ENCODE measurements at regions not wholly inside any gene's neighbourhood (a gene's known extent, or its start where the extent isn't known, plus 50 kb on each side); places are given as distances from the start of the nearest gene placed in this dataset.

DNA sequence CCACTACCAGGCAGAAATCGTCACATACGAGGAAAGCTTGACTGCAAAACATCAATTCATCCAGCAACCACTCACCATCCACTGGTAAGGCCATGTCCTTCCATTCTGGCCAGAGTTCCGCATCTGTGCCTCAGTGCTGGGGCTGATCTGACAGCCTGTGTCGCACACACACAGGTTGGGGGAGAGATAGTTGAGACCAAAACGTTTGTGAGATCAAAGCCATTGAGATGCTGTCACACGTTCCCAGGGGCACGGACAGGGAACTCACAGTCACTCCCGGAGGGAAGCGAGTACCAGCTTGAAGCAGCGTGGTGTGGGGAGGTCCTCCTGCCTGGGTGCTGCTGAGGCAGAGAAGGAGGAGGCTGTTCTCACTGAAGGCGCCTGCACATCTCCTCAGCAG, 458.5 kb upstream of the SALL3 start:
- TF ChIP-seq POLR2A (IDR thresholded peaks at IDR 0.05) (no peak), CTCF (IDR thresholded peaks at IDR 0.05) (no peak), POLR2AphosphoS5 (IDR thresholded peaks at IDR 0.05) (no peak)
